Colonic mucosa (tissue), 4 donors: ENCODE measurements at regions not wholly inside any gene's neighbourhood (a gene's known extent, or its start where the extent isn't known, plus 50 kb on each side); places are given as distances from the start of the nearest gene placed in this dataset.

Experiments used
- DNase-seq: peaks from one replicate; pipeline ENCODE4 v3.0.0-alpha.2; 2020
- H3K27ac ChIP-seq: fragments of 200-600 bp; one replicate; pipeline ENCODE4 v1.8.0; 2021
- H3K27me3 ChIP-seq: fragments of 200-600 bp; one replicate; pipeline ENCODE4 v1.8.0; 2021
- H3K36me3 ChIP-seq: fragments of 200-600 bp; one replicate; pipeline ENCODE4 v1.8.0; 2021
- H3K4me1 ChIP-seq: fragments of 200-600 bp; one replicate; pipeline ENCODE4 v1.8.0; 2021; ENCODE audit warnings: mild to moderate bottlenecking
- H3K4me3 ChIP-seq: fragments of 200-600 bp; one replicate; pipeline ENCODE4 v1.8.0; 2021
- H3K9ac ChIP-seq, 2 donors: one replicate each; pipeline ENCODE4 v1.7.0; 2013; ENCODE audit warnings: control low read depth in 2 of 2, low read depth in 2 of 2, low read length in 2 of 2
- H3K9me3 ChIP-seq: fragments of 200-600 bp; one replicate; pipeline ENCODE4 v1.8.0; 2021
- intact Hi-C: fragments of 100-400 bp; cut with DNase I; formaldehyde crosslinking; loops from one replicate; pipeline ENCODE4 v1.14.1; 2022
- TF ChIP-seq, protein P1 (sequence below): fragments of 200-600 bp; IDR thresholded peaks from one replicate; pipeline ENCODE4 v1.8.0; 2022; ENCODE audit warnings: antibody characterized with exemption, mild to moderate bottlenecking
- donor health status: healthy.
- donor health status: DM: no; HTN: no; CAD: no.
- donor health status: DM: no; HTN: no; CAD: no.

GRCh38 chrX:106356580-106356979 is 188.5 kb downstream of the PWWP3B start:
- Histone ChIP-seq H3K4me3 (no peak overlapping the region), H3K36me3 (no peaks in the 10 kb centered on the region), H3K27me3 (no peaks in the 10 kb centered on the region), H3K27ac (no peak overlapping the region), H3K9ac (no peak overlapping the region), H3K9me3 (no peaks in the 10 kb centered on the region), H3K4me1 (no peaks in the 10 kb centered on the region)
- intact Hi-C loops = no loop called here
- no peak for DNase-seq
- TF ChIP-seq, protein P1, sequence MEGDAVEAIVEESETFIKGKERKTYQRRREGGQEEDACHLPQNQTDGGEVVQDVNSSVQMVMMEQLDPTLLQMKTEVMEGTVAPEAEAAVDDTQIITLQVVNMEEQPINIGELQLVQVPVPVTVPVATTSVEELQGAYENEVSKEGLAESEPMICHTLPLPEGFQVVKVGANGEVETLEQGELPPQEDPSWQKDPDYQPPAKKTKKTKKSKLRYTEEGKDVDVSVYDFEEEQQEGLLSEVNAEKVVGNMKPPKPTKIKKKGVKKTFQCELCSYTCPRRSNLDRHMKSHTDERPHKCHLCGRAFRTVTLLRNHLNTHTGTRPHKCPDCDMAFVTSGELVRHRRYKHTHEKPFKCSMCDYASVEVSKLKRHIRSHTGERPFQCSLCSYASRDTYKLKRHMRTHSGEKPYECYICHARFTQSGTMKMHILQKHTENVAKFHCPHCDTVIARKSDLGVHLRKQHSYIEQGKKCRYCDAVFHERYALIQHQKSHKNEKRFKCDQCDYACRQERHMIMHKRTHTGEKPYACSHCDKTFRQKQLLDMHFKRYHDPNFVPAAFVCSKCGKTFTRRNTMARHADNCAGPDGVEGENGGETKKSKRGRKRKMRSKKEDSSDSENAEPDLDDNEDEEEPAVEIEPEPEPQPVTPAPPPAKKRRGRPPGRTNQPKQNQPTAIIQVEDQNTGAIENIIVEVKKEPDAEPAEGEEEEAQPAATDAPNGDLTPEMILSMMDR = no peak

GRCh38 chrX:106363214-106363613 is 195.1 kb downstream of the PWWP3B start:
- H3K4me1 ChIP-seq = no peaks in the 10 kb centered on the region

DNA sequence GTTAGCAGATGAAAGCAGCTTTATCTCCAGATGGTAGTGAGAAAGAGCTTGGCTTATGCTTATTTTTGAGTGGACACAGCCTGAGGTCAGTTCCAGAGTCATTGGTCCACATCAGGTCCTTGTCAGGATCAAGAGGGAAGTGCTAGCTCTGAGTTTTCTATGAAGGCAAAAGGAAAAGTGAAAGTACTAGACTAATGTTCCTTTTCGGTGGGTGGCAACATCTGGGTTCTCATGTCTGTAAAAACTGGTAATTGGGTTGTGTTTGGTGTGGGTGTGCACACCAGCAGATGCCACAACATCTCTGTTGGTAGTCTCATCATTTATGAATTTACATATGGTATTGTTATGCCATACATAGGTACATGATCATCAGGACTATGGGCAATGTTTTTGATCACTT is 210.5 kb downstream of the PWWP3B start:
- no peak overlapping the region for H3K27ac ChIP-seq
- intact Hi-C loops = no loop called here
- H3K9me3 ChIP-seq = no peaks in the 10 kb centered on the region
- H3K4me3 ChIP-seq = no peak overlapping the region
- DNase-seq = no peak
- H3K36me3 ChIP-seq = no peaks in the 10 kb centered on the region
- no peaks in the 10 kb centered on the region for H3K27me3 ChIP-seq
- TF ChIP-seq, protein P1 = no peak
- H3K9ac ChIP-seq = no peak overlapping the region
- H3K4me1 ChIP-seq = no peaks in the 10 kb centered on the region

More at GRCh38 chrX:106363214-106363613, 195.1 kb downstream of the PWWP3B start:
- Histone ChIP-seq H3K4me3 (no peak overlapping the region), H3K9ac (no peak overlapping the region), H3K27ac (no peak overlapping the region), H3K9me3 (no peaks in the 10 kb centered on the region), H3K36me3 (no peaks in the 10 kb centered on the region), H3K27me3 (no peaks in the 10 kb centered on the region)
- intact Hi-C loops = no loop called here
- TF ChIP-seq, protein P1 = no peak
- no peak for DNase-seq

GRCh38 chrX:106391284-106391911 is 220.4 kb upstream of the RADX start:
- intact Hi-C loops = loop anchor here (10.0 kb wide), 1 partner anchor 517 kb away; no protein-coding TSS in a partner anchor
- Histone ChIP-seq H3K27ac (no peak overlapping the region), H3K9me3 (no peaks in the 10 kb centered on the region), H3K27me3 (no peaks in the 10 kb centered on the region), H3K4me3 (no peak overlapping the region), H3K9ac (no peak overlapping the region), H3K4me1 (no peaks in the 10 kb centered on the region), H3K36me3 (no peaks in the 10 kb centered on the region)
- TF ChIP-seq, protein P1 = no peak
- no peak for DNase-seq

DNA sequence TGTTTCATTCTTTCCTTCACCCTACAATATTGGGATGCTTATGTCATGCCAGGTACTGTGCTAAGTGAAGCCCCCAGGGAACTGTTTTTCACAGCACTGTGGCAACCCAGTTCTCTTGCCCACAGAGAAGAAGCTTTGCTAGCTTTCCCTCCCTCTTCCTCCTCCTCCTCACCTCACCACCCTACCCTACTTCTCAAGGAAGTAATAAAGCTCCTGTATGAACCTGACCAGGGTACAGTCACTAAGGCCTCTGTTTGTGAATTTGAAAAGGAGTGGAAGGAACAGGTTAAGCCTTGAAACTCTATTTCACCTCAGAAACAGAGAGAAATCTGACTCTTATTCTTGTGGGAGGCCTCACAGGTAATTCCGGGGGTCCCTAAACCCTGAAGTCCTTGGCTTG is 219.4 kb upstream of the RADX start:
- H3K27ac ChIP-seq = no peak overlapping the region
- TF ChIP-seq, protein P1 = no peak
- H3K9ac ChIP-seq = no peak overlapping the region
- intact Hi-C loops = loop anchor here (10.0 kb wide), 1 partner anchor 518 kb away; no protein-coding TSS in a partner anchor
- H3K4me1 ChIP-seq = no peaks in the 10 kb centered on the region
- no peaks in the 10 kb centered on the region for H3K27me3 ChIP-seq
- no peaks in the 10 kb centered on the region for H3K9me3 ChIP-seq
- no peak for DNase-seq
- no peaks in the 10 kb centered on the region for H3K36me3 ChIP-seq
- H3K4me3 ChIP-seq = no peak overlapping the region
